NAMALWA (cell line): ENCODE measurements at regions not wholly inside any gene's neighbourhood (a gene's known extent, or its start where the extent isn't known, plus 50 kb on each side); places are given as distances from the start of the nearest gene placed in this dataset.
A peak's percentile ranks its signal among the peaks of the same experiment; 100 is the strongest.
"Not testable (repeated sequence)": the region's sequence is repeated elsewhere in the genome, so short reads cannot be mapped to it uniquely, and the experiment has no call there.

Experiments used
- DNase-seq: peaks from one replicate; pipeline ENCODE4 v3.0.0-alpha.2; 2015; ENCODE audit warnings: low spot score

- DNase-seq: peak; percentile 45
Measured at GRCh38 chr3:125697979-125698640, 102.8 kb upstream of the OSBPL11 start.

- no peak for DNase-seq
Measured at GRCh38 chr3:125715651-125716050, 120.4 kb upstream of the OSBPL11 start.

GRCh38 chr3:125732151-125732550, 136.9 kb upstream of the OSBPL11 start:
- DNase-seq: not testable (repeated sequence)

- DNase-seq: not testable (repeated sequence)
Measured at GRCh38 chr3:125741991-125742718, 146.9 kb upstream of the OSBPL11 start.

GRCh38 chr3:125742845-125743244, 147.5 kb upstream of the OSBPL11 start:
- DNase-seq: peak; percentile 76

- peak; percentile 60 for DNase-seq
Measured at GRCh38 chr3:125757050-125757449, 161.8 kb upstream of the OSBPL11 start.

GRCh38 chr3:125758641-125759130, 163.4 kb upstream of the OSBPL11 start:
- not testable (repeated sequence) for DNase-seq

- DNase-seq: not testable (repeated sequence)
Measured at GRCh38 chr3:125762601-125763000, 167.3 kb upstream of the OSBPL11 start.

- DNase-seq: peak; percentile 54
Measured at GRCh38 chr3:125766285-125766826, 171.1 kb upstream of the OSBPL11 start.

- peak; percentile 16 for DNase-seq
Measured at GRCh38 chr3:125766931-125767330, 171.6 kb upstream of the OSBPL11 start.

GRCh38 chr3:125767641-125768040, 172.3 kb upstream of the OSBPL11 start:
- DNase-seq: no peak

- not testable (repeated sequence) for DNase-seq
Measured at GRCh38 chr3:125768821-125769220, 173.5 kb upstream of the OSBPL11 start.

GRCh38 chr3:125771506-125771905, 176.2 kb upstream of the OSBPL11 start:
- DNase-seq: not testable (repeated sequence)

- DNase-seq: not testable (repeated sequence)
Measured at GRCh38 chr3:125774433-125775034, 179.2 kb upstream of the OSBPL11 start.

GRCh38 chr3:125775106-125775505, 179.8 kb upstream of the OSBPL11 start:
- DNase-seq: not testable (repeated sequence)

GRCh38 chr3:125775606-125776294, 180.5 kb upstream of the OSBPL11 start:
- DNase-seq: not testable (repeated sequence)

- DNase-seq: not testable (repeated sequence)
Measured at GRCh38 chr3:125779276-125779675, 184.0 kb upstream of the OSBPL11 start.

- DNase-seq: not testable (repeated sequence)
Measured at GRCh38 chr3:125779918-125780317, 184.6 kb upstream of the OSBPL11 start.

- not testable (repeated sequence) for DNase-seq
Measured at GRCh38 chr3:125781678-125782077, 186.4 kb upstream of the OSBPL11 start.

- not testable (repeated sequence) for DNase-seq
Measured at GRCh38 chr3:125790312-125790711, 178.7 kb upstream of the ROPN1B start.

- not testable (repeated sequence) for DNase-seq
Measured at GRCh38 chr3:125791021-125791420, 178.0 kb upstream of the ROPN1B start.

GRCh38 chr3:125810010-125810409, 159.0 kb upstream of the ROPN1B start:
- not testable (repeated sequence) for DNase-seq
